H1 (cell line): ENCODE measurements at regions not wholly inside any gene's neighbourhood (a gene's known extent, or its start where the extent isn't known, plus 50 kb on each side); places are given as distances from the start of the nearest gene placed in this dataset.

ENCODE experiments used
- CREB1 ChIP-seq: IDR thresholded peaks from 2 replicates; pipeline ENCODE4 v1.6.1; 2012; ENCODE audit warnings: inconsistent platforms
- CTBP2 ChIP-seq: IDR thresholded peaks from 2 replicates; pipeline ENCODE4 v1.7.0; 2011; ENCODE audit warnings: borderline replicate concordance, mild to moderate bottlenecking, moderate library complexity, mixed read lengths, low read length; ENCODE audit not compliant: insufficient read depth, insufficient read length
- SIN3A ChIP-seq, 2 experiments: IDR thresholded peaks in 1 of 2; conservative IDR thresholded peaks in 1 of 2; 2 replicates each; pipeline ENCODE4 v1.6.1; 2011 to 2012; ENCODE audit warnings: low read length in 2 of 2, improper control_type of control experiment in 1 of 2, low read depth in 1 of 2, mild to moderate bottlenecking in 1 of 2
- SIX5 ChIP-seq: IDR thresholded peaks from 2 replicates; pipeline ENCODE4 v1.6.1; 2011; ENCODE audit warnings: mild to moderate bottlenecking, low read depth, low read length
- USF2 ChIP-seq: IDR thresholded peaks from 2 replicates; pipeline ENCODE4 v1.6.1; 2011; ENCODE audit warnings: low read length, improper control_type of control experiment
- YY1 ChIP-seq: IDR thresholded peaks from 2 replicates; pipeline ENCODE4 v1.6.1; 2011; ENCODE audit warnings: low read depth, mild to moderate bottlenecking, low read length

DNA sequence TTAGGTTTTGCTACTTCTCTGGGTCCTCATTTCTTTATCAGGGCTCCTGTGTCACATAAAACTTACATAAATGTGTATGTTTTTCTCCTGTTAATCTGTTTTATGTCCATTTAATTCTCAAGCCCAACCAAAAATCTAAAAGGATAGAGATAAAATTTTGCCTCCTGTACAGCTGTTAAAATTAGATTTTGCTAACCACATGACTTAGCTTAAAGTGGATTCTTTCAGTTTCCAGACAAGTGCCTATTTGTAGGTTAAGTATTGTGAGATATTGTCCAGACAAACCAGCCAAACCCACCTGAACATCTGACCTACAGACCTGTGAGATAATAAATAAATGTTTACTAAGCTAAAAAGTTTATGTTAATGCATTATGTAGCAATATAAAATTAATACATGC is 465.5 kb downstream of the SI start (continued):
- TF ChIP-seq YY1 (no peak), SIX5 (no peak), CTBP2 (no peak), SIN3A (conservative IDR thresholded peaks at IDR 0.05 in 1 of 2, IDR thresholded peaks at IDR 0.05 in 1 of 2; ENCODE audit: low read depth in 1 of 2, low read length in 2 of 2) (no peak), USF2 (no peak), CREB1 (no peak)
